Activated CD4-positive, alpha-beta T cell treated with anti-CD3 and anti-CD28 coated beads, Interleukin-2, amount 10 ng/mL, durations not matched to agents 7 days and 5 days (primary cell): ENCODE measurements at regions not wholly inside any gene's neighbourhood (a gene's known extent, or its start where the extent isn't known, plus 50 kb on each side); places are given as distances from the start of the nearest gene placed in this dataset.

ENCODE experiments used
- CTCF ChIA-PET: fragments of 350-600 bp; sonication (Branson Sonifier 250); formaldehyde crosslinking; loops from one replicate; lab custom pipeline; 2021; ENCODE audit warnings: antibody characterized with exemption; lab: Charles Lee
- POLR2A ChIA-PET: fragments of 350-600 bp; sonication (Branson Sonifier 250); formaldehyde crosslinking; loops from one replicate; lab custom pipeline; 2021; ENCODE audit warnings: antibody characterized with exemption; lab: Charles Lee
- DNase-seq: peaks from one replicate; pipeline ENCODE4 v3.0.0-alpha.2; 2020
- H3K27ac Mint-ChIP-seq: one replicate; pipeline ENCODE4 v1.8.0; 2021; ENCODE audit warnings: mild to moderate bottlenecking, moderate library complexity, mixed read lengths
- H3K27me3 Mint-ChIP-seq: one replicate; pipeline ENCODE4 v1.8.0; 2021; ENCODE audit warnings: mixed read lengths
- H3K36me3 Mint-ChIP-seq: one replicate; pipeline ENCODE4 v1.8.0; 2021; ENCODE audit warnings: low read depth, mixed read lengths
- H3K4me1 Mint-ChIP-seq: one replicate; pipeline ENCODE4 v1.8.0; 2021; ENCODE audit warnings: mixed read lengths
- H3K4me3 Mint-ChIP-seq: one replicate; pipeline ENCODE4 v1.8.0; 2021; ENCODE audit warnings: mild to moderate bottlenecking, moderate library complexity, mixed read lengths
- H3K9me3 Mint-ChIP-seq: one replicate; pipeline ENCODE4 v1.8.0; 2021; ENCODE audit warnings: mixed read lengths

DNA sequence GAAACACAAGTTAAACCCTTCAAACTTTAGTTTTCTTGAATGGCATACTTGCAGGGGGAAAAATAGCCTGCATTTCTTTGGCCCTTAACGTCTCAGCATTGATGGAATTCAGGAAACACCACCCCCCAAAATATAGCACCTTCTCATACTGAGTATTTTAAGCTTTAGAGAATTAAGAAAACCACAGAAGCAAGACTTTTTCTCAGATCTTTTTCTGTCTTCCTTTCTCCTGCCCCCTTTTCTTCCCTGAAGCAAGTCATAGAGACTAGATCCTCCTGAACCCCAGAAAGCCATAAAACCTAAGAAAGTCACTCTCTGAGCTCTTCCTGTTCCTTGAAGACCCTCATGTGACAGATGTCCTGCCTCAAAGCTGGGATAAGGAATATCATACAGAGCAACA lies 1069.9 kb downstream of the EFNA5 start:
- no peaks in the 10 kb centered on the region for H3K4me1 Mint-ChIP-seq
- H3K36me3 Mint-ChIP-seq, result no peaks in the 10 kb centered on the region
- DNase-seq, result no peak
- no peak overlapping the region for H3K27ac Mint-ChIP-seq
- POLR2A ChIA-PET, result no interaction called here
- peaks cover 3% of the 10 kb centered on the region for H3K9me3 Mint-ChIP-seq
- no peaks in the 10 kb centered on the region for H3K27me3 Mint-ChIP-seq
- CTCF ChIA-PET, result no interaction called here
- no peak overlapping the region for H3K4me3 Mint-ChIP-seq

DNA sequence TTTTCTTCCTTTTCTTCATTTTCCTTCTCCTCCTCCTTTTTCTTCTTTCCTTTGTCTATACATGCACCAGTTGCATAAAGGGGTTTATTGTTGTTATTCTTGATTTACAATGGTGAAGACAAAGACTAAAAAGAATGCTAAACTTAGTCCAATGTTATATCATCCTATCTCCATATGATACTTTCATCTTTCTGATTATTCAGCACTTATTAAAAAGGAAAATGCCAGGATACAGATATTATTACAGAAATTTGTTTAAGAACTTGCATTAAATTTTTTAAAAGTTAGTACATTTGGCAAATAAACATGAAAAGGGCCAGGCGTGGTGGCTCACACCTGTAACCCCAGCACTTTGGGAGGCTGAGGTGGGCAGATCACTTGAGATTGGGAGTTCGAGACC lies 1074.9 kb downstream of the EFNA5 start:
- no peaks in the 10 kb centered on the region for H3K27me3 Mint-ChIP-seq
- no peaks in the 10 kb centered on the region for H3K4me1 Mint-ChIP-seq
- DNase-seq, result no peak
- ChIA-PET POLR2A (no interaction called here), CTCF (no interaction called here)
- H3K27ac Mint-ChIP-seq, result no peak overlapping the region
- no peaks in the 10 kb centered on the region for H3K36me3 Mint-ChIP-seq
- no peak overlapping the region for H3K4me3 Mint-ChIP-seq
- H3K9me3 Mint-ChIP-seq, result no peaks in the 10 kb centered on the region

GRCh38 chr5:106584268-106584667 lies 1086.5 kb downstream of the EFNA5 start:
- no peak for DNase-seq
- no peaks in the 10 kb centered on the region for H3K4me1 Mint-ChIP-seq
- H3K4me3 Mint-ChIP-seq, result no peak overlapping the region
- H3K27ac Mint-ChIP-seq, result no peak overlapping the region
- no peaks in the 10 kb centered on the region for H3K27me3 Mint-ChIP-seq
- no peaks in the 10 kb centered on the region for H3K36me3 Mint-ChIP-seq
- H3K9me3 Mint-ChIP-seq, result no peaks in the 10 kb centered on the region
- ChIA-PET CTCF (no interaction called here), POLR2A (no interaction called here)

- Mint-ChIP-seq H3K9me3 (no peaks in the 10 kb centered on the region), H3K27me3 (no peaks in the 10 kb centered on the region), H3K36me3 (no peaks in the 10 kb centered on the region), H3K4me3 (no peak overlapping the region), H3K27ac (no peak overlapping the region), H3K4me1 (no peaks in the 10 kb centered on the region)
- CTCF ChIA-PET, result no interaction called here
- no peak for DNase-seq
- POLR2A ChIA-PET, result no interaction called here
Observed at GRCh38 chr5:106578736-106579135, 1092.0 kb downstream of the EFNA5 start.

DNA sequence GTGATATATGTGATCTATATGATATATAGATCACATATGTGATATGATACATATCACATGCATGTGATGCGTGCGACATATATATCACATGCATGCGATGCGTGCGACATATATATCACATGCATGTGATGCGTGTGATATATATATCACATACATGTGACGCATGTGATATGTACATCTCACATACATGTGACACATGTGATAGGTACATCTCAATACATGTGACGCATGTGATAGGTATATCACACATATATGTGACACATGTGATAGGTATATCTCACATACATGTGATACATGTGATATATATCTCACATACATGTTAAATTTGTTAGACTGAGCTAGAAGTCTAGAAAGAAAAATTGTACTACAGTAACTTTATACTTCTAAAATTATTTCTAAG lies 1095.9 kb downstream of the EFNA5 start:
- Mint-ChIP-seq H3K36me3 (no peaks in the 10 kb centered on the region), H3K4me1 (no peaks in the 10 kb centered on the region), H3K9me3 (no peaks in the 10 kb centered on the region), H3K27ac (no peak overlapping the region), H3K27me3 (no peaks in the 10 kb centered on the region), H3K4me3 (no peak overlapping the region)
- ChIA-PET CTCF (no interaction called here), POLR2A (no interaction called here)
- DNase-seq, result no peak

DNA sequence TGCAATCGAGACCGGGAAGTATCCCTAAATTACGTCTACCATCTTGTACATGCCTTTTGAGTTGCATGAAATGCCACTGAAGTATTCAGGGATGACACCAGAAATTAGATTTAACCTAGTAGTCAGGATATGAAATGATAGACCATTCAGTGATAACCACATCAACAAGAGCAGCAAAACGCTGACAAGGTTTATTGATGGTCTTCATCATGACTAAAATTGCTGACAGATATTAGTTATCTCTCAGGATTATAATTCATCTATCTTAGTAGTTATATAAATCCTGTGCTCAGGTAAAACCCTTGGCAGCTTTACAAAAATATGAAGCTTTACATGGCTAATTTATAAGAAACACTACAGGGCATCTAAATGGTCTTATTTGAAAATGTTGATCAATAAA lies 1104.7 kb downstream of the EFNA5 start:
- POLR2A ChIA-PET, result no interaction called here
- H3K36me3 Mint-ChIP-seq, result no peaks in the 10 kb centered on the region
- H3K4me3 Mint-ChIP-seq, result no peak overlapping the region
- no peaks in the 10 kb centered on the region for H3K27me3 Mint-ChIP-seq
- no peak overlapping the region for H3K27ac Mint-ChIP-seq
- no peaks in the 10 kb centered on the region for H3K4me1 Mint-ChIP-seq
- CTCF ChIA-PET, result no interaction called here
- peaks cover 7% of the 10 kb centered on the region for H3K9me3 Mint-ChIP-seq
- DNase-seq, result no peak

- H3K27ac Mint-ChIP-seq, result no peak overlapping the region
- ChIA-PET POLR2A (no interaction called here), CTCF (no interaction called here)
- H3K27me3 Mint-ChIP-seq, result no peaks in the 10 kb centered on the region
- DNase-seq, result no peak
- H3K9me3 Mint-ChIP-seq, result peaks cover 14% of the 10 kb centered on the region
- no peaks in the 10 kb centered on the region for H3K36me3 Mint-ChIP-seq
- H3K4me1 Mint-ChIP-seq, result no peaks in the 10 kb centered on the region
- H3K4me3 Mint-ChIP-seq, result no peak overlapping the region
Observed at GRCh38 chr5:106545325-106545724, 1125.4 kb downstream of the EFNA5 start.

- Mint-ChIP-seq H3K36me3 (no peaks in the 10 kb centered on the region), H3K9me3 (peaks cover 15% of the 10 kb centered on the region), H3K27ac (no peak overlapping the region), H3K4me3 (no peak overlapping the region), H3K4me1 (no peaks in the 10 kb centered on the region), H3K27me3 (no peaks in the 10 kb centered on the region)
- DNase-seq, result no peak
- POLR2A ChIA-PET, result no interaction called here
- CTCF ChIA-PET, result no interaction called here
Observed at GRCh38 chr5:106543330-106543729, 1127.4 kb downstream of the EFNA5 start.

- H3K9me3 Mint-ChIP-seq, result no peaks in the 10 kb centered on the region
- CTCF ChIA-PET, result no interaction called here
- H3K4me3 Mint-ChIP-seq, result no peak overlapping the region
- no peaks in the 10 kb centered on the region for H3K4me1 Mint-ChIP-seq
- DNase-seq, result no peak
- H3K36me3 Mint-ChIP-seq, result no peaks in the 10 kb centered on the region
- no peak overlapping the region for H3K27ac Mint-ChIP-seq
- no peaks in the 10 kb centered on the region for H3K27me3 Mint-ChIP-seq
- POLR2A ChIA-PET, result no interaction called here
Observed at GRCh38 chr5:106530150-106530549, 1140.6 kb downstream of the EFNA5 start.

DNA sequence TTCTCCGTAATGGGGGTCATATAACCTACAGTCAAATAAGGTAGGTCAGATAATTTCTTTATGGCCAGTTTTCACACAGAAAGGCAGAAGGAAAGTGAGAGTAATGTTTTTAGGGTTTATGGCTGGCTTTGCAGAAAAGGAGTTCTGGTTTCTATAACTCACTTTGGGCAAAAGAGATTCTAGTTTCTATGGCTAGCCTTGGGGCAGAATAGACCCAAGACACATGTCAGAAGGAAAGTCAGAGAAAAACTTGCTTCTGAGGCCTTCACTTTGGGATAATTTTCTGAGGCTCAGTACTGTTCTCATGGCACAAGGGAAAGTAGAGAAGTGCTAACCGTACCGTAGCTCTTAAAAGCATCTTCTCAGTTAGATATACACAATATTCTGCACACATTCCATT lies 1145.3 kb downstream of the EFNA5 start:
- CTCF ChIA-PET, result no interaction called here
- Mint-ChIP-seq H3K27me3 (no peaks in the 10 kb centered on the region), H3K4me3 (no peak overlapping the region)

GRCh38 chr5:106523852-106524251 lies 1146.9 kb downstream of the EFNA5 start:
- ChIA-PET CTCF (no interaction called here), POLR2A (no interaction called here)
- no peaks in the 10 kb centered on the region for H3K9me3 Mint-ChIP-seq
- DNase-seq, result no peak
- no peaks in the 10 kb centered on the region for H3K36me3 Mint-ChIP-seq
- H3K27me3 Mint-ChIP-seq, result no peaks in the 10 kb centered on the region
- no peak overlapping the region for H3K4me3 Mint-ChIP-seq
- no peaks in the 10 kb centered on the region for H3K4me1 Mint-ChIP-seq
- H3K27ac Mint-ChIP-seq, result no peak overlapping the region

More for the DNA sequence above, 1145.3 kb downstream of the EFNA5 start:
- POLR2A ChIA-PET, result no interaction called here
- Mint-ChIP-seq H3K9me3 (no peaks in the 10 kb centered on the region), H3K27ac (no peak overlapping the region), H3K36me3 (no peaks in the 10 kb centered on the region), H3K4me1 (no peaks in the 10 kb centered on the region)
- no peak for DNase-seq

DNA sequence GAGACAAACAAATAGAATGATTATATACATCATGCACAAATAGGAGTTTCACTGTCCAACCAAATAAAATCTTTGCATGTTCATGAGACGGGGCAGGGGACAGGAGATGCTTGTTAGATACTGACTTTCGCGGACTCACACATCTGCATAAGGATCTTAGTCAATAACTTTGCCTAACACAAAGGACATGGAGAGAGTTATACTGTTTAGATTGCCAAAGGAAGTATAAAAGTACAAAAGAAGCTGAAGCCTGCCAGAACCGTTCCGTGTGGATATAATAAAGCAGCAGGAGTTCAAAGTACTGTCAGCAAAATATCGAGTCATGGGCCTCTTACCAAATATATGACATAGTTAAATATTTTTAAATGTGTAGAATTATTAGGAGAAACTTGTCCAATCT lies 1148.4 kb downstream of the EFNA5 start:
- H3K4me3 Mint-ChIP-seq, result no peak overlapping the region
- CTCF ChIA-PET, result no interaction called here
- H3K27ac Mint-ChIP-seq, result no peak overlapping the region
- no peaks in the 10 kb centered on the region for H3K27me3 Mint-ChIP-seq
- no peaks in the 10 kb centered on the region for H3K9me3 Mint-ChIP-seq
- DNase-seq, result no peak
- no peaks in the 10 kb centered on the region for H3K4me1 Mint-ChIP-seq
- POLR2A ChIA-PET, result no interaction called here
- no peaks in the 10 kb centered on the region for H3K36me3 Mint-ChIP-seq

DNA sequence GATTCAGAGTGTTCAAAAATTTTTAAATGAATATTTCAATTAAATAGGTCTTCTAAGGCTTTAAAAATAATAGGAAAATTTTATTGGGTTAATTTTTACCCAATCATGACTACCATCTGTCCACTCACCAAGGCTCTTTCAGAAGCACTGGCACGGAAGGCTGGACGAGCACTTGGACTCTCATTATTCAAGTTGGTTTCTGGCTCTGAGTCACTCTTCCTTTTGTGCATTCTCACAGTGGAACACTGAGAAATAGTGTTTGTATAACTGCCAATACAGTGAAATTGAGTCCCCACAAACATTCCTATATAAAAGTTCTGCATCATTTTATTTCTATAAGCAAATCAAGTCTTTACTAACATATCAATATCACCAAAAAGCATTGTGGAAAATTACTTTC lies 1149.0 kb downstream of the EFNA5 start:
- no peaks in the 10 kb centered on the region for H3K9me3 Mint-ChIP-seq
- no peaks in the 10 kb centered on the region for H3K36me3 Mint-ChIP-seq
- no peak overlapping the region for H3K27ac Mint-ChIP-seq
- no peaks in the 10 kb centered on the region for H3K4me1 Mint-ChIP-seq
- DNase-seq, result no peak
- ChIA-PET POLR2A (no interaction called here), CTCF (no interaction called here)
- H3K4me3 Mint-ChIP-seq, result no peak overlapping the region
- no peaks in the 10 kb centered on the region for H3K27me3 Mint-ChIP-seq

- Mint-ChIP-seq H3K4me1 (no peaks in the 10 kb centered on the region), H3K36me3 (no peaks in the 10 kb centered on the region), H3K27me3 (no peaks in the 10 kb centered on the region), H3K9me3 (peaks cover 7% of the 10 kb centered on the region), H3K4me3 (no peak overlapping the region), H3K27ac (no peak overlapping the region)
- ChIA-PET CTCF (no interaction called here), POLR2A (no interaction called here)
- DNase-seq, result no peak
Observed at GRCh38 chr5:106510321-106510720, 1160.4 kb downstream of the EFNA5 start.
